HCT116 (cell line): ENCODE measurements at regions not wholly inside any gene's neighbourhood (a gene's known extent, or its start where the extent isn't known, plus 50 kb on each side); places are given as distances from the start of the nearest gene placed in this dataset.

Experiments
- ATF3 ChIP-seq: IDR thresholded peaks from 2 replicates; pipeline ENCODE4 v1.6.1; 2012
- CEBPB ChIP-seq: IDR thresholded peaks from 2 replicates; pipeline ENCODE4 v1.6.1; 2012; ENCODE audit warnings: low read depth
- CTCF ChIP-seq, 3 experiments: fragments of 200-600 bp in 1 of 3; sonication (generic) in 1 of 3; IDR thresholded peaks in 2 of 3; conservative IDR thresholded peaks in 1 of 3; 2 replicates each; pipeline ENCODE4 v1.5.1; 2012 to 2017; ENCODE audit warnings: low read depth in 2 of 3, low read length in 2 of 3, antibody characterized with exemption in 1 of 3, borderline replicate concordance in 1 of 3, control low read depth in 1 of 3, mild to moderate bottlenecking in 1 of 3, mixed read lengths in 1 of 3, mixed run types in 1 of 3, moderate library complexity in 1 of 3; ENCODE audit not compliant: insufficient read depth in 1 of 3
- ELF1 ChIP-seq: IDR thresholded peaks from 2 replicates; pipeline ENCODE4 v1.6.1; 2012; ENCODE audit warnings: low read depth, borderline replicate concordance
- EZH2 ChIP-seq: fragments of 200-600 bp; sonication (generic); IDR thresholded peaks from 2 replicates; pipeline ENCODE4 v1.6.1; 2017; ENCODE audit warnings: antibody characterized with exemption, mixed run types
- MAX ChIP-seq: IDR thresholded peaks from 2 replicates; pipeline ENCODE4 v1.6.1; 2012
- POLR2A ChIP-seq: IDR thresholded peaks from 2 replicates; pipeline ENCODE4 v1.7.0; 2011; ENCODE audit warnings: borderline replicate concordance; ENCODE audit not compliant: insufficient read depth, insufficient read length; ENCODE audit errors: extremely low read depth
- POLR2AphosphoS5 ChIP-seq: IDR thresholded peaks from 2 replicates; pipeline ENCODE4 v1.6.1; 2011; ENCODE audit warnings: mild to moderate bottlenecking, low read depth, low read length, moderate library complexity
- REST ChIP-seq: IDR thresholded peaks from 2 replicates; pipeline ENCODE4 v1.6.1; 2012; ENCODE audit warnings: low read depth
- SIN3A ChIP-seq: IDR thresholded peaks from 2 replicates; pipeline ENCODE4 v1.6.1; 2012; ENCODE audit warnings: low read depth
- SP1 ChIP-seq: IDR thresholded peaks from 2 replicates; pipeline ENCODE4 v1.6.1; 2012; ENCODE audit warnings: low read depth
- YY1 ChIP-seq: IDR thresholded peaks from 2 replicates; pipeline ENCODE4 v1.6.1; 2011; ENCODE audit warnings: low read length, low read depth, moderate library complexity, mild to moderate bottlenecking; ENCODE audit not compliant: insufficient replicate concordance; ENCODE audit errors: extremely low read depth

- TF ChIP-seq POLR2A (no peak), REST (no peak), SIN3A (no peak), YY1 (no peak), CTCF (IDR thresholded peaks at IDR 0.05 in 2 of 3, conservative IDR thresholded peaks at IDR 0.05 in 1 of 3; ENCODE audit: borderline replicate concordance in 1 of 3, insufficient read depth in 1 of 3, low read depth in 2 of 3, low read length in 2 of 3) (no peak), ATF3 (no peak), EZH2 (no peak), MAX (no peak), POLR2AphosphoS5 (no peak), CEBPB (no peak), SP1 (no peak), ELF1 (no peak)
Measured at GRCh38 chr1:69499203-69499803, 68.4 kb upstream of the LRRC7 start.
